Coronary artery (tissue), 2 donors: ENCODE measurements at regions not wholly inside any gene's neighbourhood (a gene's known extent, or its start where the extent isn't known, plus 50 kb on each side); places are given as distances from the start of the nearest gene placed in this dataset.

Experiments used
- DNase-seq: peaks from one replicate; pipeline ENCODE4 v3.0.0-alpha.2; 2017; ENCODE audit warnings: low spot score
- H3K27ac ChIP-seq, 2 donors: fragments of 200-600 bp; sonication (generic); one replicate each; pipeline ENCODE4 v1.5.1; 2016 to 2019
- H3K4me3 ChIP-seq: fragments of 200-600 bp; sonication (generic); 2 replicates; pipeline ENCODE4 v1.5.1; 2016; ENCODE audit warnings: mild to moderate bottlenecking, moderate library complexity
- CTCF ChIP-seq: fragments of 200-600 bp; sonication (generic); IDR thresholded peaks from one replicate; pipeline ENCODE4 v1.5.1; 2019; ENCODE audit warnings: antibody characterized with exemption

GRCh38 chr14:28020112-28020511 is 746.5 kb upstream of the FOXG1 start:
- Histone ChIP-seq H3K4me3 (no peak overlapping the region), H3K27ac (no peak overlapping the region)
- TF ChIP-seq CTCF, result no peak
- no peak for DNase-seq

GRCh38 chr14:28023853-28024252 is 742.7 kb upstream of the FOXG1 start:
- Histone ChIP-seq H3K27ac (no peak overlapping the region), H3K4me3 (no peak overlapping the region)
- no peak for DNase-seq
- no peak for TF ChIP-seq CTCF

- DNase-seq, result no peak
- Histone ChIP-seq H3K4me3 (no peak overlapping the region), H3K27ac (no peak overlapping the region)
- no peak for TF ChIP-seq CTCF
Measured at GRCh38 chr14:28052251-28052650, 714.3 kb upstream of the FOXG1 start.

GRCh38 chr14:28055008-28055407 is 711.6 kb upstream of the FOXG1 start:
- no peak overlapping the region for H3K27ac ChIP-seq
- no peak overlapping the region for H3K4me3 ChIP-seq
- no peak for TF ChIP-seq CTCF
- DNase-seq, result no peak

- Histone ChIP-seq H3K27ac (no peak overlapping the region), H3K4me3 (peak overlapping the region; percentile 62)
- no peak for DNase-seq
- TF ChIP-seq CTCF, result no peak
Measured at GRCh38 chr14:28057359-28058296, 709.0 kb upstream of the FOXG1 start.

GRCh38 chr14:28059254-28059653 is 707.3 kb upstream of the FOXG1 start:
- no peak for DNase-seq
- Histone ChIP-seq H3K27ac (no peak overlapping the region), H3K4me3 (no peak overlapping the region)
- TF ChIP-seq CTCF, result no peak

- Histone ChIP-seq H3K4me3 (no peak overlapping the region), H3K27ac (no peak overlapping the region)
- DNase-seq, result no peak
- no peak for TF ChIP-seq CTCF
Measured at GRCh38 chr14:28061006-28061405, 705.6 kb upstream of the FOXG1 start.
